Stimulated activated CD4-positive, alpha-beta T cell treated with anti-CD3 and anti-CD28 coated beads, TNF-alpha, amount 100 ng/mL, for 1 hour (primary cell): ENCODE measurements at regions not wholly inside any gene's neighbourhood (a gene's known extent, or its start where the extent isn't known, plus 50 kb on each side); places are given as distances from the start of the nearest gene placed in this dataset.

Experiments
- DNase-seq, 3 donors: peaks; one replicate each; pipeline ENCODE4 v3.0.0-alpha.2; 2020; ENCODE audit warnings: low read depth in 3 of 3, low spot score in 1 of 3

GRCh38 chr2:120864981-120865380 lies 129.3 kb downstream of the GLI2 start:
- no peak for DNase-seq

GRCh38 chr2:120865656-120866055 lies 130.0 kb downstream of the GLI2 start:
- DNase-seq = no peak

GRCh38 chr2:120866071-120866470 lies 130.4 kb downstream of the GLI2 start:
- no peak for DNase-seq

DNA sequence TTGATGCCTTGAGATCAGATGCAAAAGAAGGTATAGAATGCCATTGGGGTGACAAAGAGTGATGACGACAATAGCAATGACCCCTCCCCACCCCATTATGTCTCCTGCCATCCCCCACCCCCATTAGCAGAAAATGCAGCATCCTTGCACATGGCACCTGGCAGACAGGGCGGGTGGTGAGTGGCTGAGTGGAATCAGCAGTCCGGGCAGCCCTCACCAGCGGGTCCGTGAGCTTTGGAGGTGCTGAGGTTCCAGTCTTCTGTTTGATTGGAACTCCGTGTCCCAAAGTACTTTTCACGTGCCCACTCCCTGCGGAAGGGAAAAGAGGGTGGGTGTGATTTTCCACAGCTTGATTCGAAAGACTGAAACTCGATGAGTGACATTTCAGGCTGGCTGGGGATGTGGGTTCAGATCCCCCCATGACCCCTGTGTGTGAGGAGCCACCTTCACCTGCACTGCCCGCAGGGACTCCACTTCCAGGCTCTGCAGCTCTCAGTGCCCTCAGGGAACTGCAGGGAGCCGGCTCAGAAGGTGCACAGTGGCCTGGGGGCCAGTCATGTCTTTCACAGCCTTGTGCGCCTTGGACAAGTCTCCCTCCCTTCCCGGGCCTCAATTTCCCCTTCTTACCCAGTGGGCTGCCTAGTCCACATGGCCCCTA lies 130.9 kb downstream of the GLI2 start:
- no peak for DNase-seq

DNA sequence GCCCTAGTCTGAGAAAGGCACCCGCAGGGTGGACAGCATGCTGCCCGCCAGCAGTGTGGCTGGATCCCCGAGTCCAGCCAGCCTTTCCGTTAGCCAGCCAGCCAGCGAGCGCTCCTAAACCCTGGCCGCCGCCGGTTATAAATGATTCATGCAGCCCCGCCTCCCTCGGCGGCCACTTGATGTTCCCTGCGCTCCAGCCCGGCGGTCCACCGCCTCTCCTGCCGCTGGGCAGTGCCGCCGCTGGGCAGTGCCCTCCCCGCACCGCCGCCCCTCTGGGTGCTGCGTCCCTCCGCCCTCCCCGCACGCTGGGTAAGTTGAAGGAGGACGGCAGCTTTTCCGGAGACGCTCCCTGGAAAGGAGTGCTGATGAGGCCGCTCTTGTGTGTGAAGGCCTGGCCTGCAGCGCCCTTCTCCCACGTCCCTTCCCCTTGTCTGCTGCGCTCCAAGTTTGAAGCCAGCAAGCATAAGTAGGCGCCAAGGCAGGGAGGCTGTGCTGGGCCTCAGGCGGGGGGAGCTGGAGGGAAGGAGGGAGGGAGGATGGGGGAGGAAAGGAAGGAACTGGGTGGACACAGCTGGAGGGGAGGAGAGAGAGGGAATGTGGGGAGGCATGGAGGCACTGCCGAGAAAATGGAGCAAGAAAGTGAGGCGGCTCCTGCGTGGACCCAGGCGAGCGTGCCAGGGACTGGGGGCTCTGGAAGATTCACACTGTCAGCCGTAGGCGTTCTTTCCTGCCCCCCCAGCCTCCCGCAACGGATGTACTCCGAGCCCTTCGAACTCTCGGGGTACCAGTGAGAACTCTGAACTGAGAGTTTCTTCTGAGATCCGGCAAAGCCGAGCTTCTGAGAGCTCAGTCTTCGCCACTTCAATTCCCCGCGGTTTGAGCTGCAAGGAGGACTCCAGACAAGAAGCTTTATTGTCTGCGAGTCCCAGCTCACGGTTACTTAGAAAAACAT lies 131.9 kb downstream of the GLI2 start:
- DNase-seq = no peak

DNA sequence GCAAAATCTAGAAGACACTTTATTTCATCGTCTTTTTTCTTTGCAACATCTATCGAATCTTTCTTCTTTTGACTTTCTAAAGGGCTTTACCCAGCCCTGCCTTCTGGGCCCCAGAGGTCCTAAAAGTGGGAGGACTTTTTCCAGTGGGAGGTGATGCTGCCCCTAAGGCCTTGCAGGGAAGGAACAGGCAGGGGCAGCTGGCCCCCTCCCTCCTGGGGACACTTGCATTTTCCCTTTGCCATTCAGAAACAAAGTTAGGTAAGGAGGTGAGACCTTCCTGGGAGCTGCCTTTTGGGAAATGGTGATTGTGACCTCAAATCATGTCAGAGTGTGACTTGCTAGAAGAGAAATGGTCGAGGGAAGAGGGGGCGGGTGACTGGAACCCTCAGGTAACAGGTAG lies 132.7 kb downstream of the GLI2 start:
- no peak for DNase-seq

DNA sequence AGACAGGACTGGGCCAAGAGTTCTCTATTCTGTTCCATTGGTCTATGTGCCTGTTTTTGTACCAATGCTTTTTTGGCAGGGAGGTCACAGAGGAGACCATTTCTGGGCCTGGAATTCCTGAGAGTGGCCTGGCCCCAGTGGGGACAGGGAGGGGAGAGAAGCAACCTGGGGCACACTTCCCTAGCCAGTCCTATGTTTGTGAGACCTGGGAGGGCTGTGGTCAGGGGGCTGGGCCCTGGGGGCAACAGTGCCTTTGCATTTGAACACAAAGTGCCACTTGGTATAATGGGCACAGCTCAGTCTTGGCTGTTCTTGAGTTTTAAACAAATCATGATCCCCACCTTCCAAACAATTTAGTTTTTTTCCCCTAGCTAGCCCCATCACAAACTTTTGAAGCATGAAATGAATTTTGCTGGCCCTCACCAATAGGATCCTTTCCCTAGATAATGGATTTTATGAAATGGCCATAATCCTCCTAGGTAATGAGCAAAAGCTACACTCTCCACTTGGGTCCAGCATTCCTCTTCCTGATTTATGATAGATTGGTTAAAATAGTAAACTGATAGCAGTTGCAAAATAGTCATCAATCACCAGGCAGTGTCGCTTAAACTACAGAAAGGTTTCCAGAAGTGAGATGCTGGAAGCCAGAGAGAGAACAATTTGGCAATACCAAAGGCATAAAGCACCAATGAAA lies 133.5 kb downstream of the GLI2 start:
- DNase-seq = no peak

DNA sequence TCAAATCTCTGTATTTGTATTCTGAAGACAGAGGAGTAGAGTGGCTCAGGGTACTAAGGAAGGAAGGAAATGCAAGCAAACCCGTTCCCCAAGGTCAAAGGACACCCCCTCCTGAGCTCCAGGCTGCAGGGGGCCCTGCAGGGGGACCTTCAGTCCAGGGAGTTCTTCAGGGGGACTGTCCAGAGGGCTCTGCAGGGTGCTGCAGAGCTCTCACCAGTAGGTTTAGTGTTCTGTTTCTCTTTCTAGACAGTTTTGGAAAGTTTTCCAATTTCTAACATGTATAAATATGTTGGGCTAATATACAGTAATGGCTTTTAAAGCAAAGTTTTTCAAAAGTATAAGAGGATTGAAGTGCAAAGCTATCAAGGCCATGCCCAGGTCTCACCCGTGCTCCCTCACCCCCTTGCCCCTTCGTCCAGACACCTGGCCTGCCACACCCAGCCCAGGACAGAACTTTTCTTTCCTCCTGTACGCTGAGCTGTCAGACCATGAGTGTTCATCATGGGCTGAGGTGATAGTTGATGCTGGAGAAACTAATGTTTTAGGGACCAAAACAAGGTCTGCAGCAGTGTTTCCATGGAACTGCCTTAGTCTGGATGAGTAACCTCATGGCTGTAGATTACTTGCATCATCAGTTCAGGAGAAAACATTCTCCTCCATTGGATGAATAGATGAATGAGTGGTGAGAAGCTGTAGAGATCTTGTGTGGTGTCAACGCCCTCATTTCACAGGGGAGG lies 134.2 kb downstream of the GLI2 start:
- no peak for DNase-seq

- DNase-seq = no peak
Measured at GRCh38 chr2:120870467-120870788, 134.8 kb downstream of the GLI2 start.

GRCh38 chr2:120871016-120871635 lies 135.5 kb downstream of the GLI2 start:
- DNase-seq = no peak

DNA sequence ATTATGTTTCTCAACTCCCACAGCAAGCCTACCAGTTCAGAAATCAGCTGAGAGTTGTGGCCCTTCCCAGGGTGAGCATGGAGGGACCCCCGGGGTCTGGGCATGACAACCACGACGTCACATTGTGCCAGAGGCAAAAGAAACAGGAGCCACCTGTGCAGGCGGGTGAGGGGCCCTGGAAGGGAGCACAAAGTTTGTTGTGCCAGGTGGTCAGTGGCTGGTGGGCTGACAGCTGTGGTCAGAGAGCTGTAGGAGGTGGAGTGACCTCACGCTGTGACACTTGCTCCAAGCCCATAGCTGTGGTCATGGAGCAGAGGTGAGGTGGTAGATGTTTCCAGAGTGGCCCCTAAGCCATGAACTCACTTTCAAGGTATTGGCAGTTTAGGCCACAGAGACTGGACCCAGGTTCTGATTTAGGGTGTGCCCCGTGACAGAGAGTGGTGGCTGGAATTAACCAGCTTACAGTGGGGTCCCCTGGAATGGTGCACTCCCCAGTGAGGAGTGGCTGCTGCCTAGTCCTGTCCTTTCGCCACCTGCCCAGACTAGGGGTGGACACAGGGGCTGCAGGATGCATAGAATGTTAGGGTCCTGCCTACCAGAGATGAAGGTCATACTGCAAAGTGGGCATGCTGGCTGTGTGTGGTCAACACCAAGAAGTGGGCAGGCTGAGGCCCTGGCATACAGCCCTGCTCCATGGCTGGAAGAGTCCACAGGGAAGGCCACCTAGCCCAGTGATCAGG lies 136.4 kb downstream of the GLI2 start:
- no peak for DNase-seq

- DNase-seq = no peak
Measured at GRCh38 chr2:120873958-120874887, 138.6 kb downstream of the GLI2 start.

DNA sequence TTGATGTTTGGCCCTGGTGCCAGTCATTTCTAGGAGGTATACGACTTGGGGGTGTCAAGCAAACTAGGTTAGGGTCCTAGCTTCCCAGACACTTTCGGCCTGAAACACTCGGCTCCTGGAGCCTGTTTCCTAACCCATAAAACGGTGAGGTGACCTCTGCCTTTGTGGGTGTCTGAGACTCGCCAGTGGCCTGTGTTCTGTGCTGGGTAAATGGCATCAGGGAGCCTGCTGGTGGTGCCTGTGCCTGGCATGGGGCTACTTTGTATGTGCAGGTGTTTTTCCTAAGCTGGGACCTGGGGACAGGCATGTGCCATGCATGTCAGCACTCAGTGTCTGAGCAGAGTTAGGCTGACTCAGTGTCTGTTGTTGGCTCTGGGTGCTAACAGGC lies 139.2 kb downstream of the GLI2 start:
- DNase-seq = no peak

GRCh38 chr2:120875431-120875830 lies 139.8 kb downstream of the GLI2 start:
- no peak for DNase-seq

GRCh38 chr2:120876526-120877280 lies 141.0 kb downstream of the GLI2 start:
- no peak for DNase-seq

GRCh38 chr2:120877409-120877808 lies 141.7 kb downstream of the GLI2 start:
- no peak for DNase-seq

DNA sequence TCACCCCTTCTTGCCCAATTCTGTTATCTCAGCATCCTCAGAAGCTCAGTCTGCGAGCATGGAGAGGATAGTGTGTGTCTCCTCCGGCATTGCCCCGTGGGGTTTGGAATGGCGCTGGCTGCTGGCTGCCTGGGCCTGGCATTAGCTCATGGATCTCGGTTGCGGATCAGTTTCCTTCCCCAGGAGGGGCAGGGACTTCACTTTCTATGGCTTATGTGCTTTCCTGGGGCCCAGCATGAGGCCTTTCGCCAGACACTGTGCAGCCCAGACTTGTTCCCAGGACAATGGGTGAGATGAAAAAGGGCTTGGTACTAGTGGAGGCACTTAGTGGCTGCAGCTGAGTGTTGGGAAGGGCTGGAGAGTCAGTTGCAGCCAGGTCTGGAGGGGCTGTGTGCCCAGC lies 143.3 kb downstream of the GLI2 start:
- DNase-seq = no peak
